CD14-positive monocyte (primary cell): ENCODE measurements at regions not wholly inside any gene's neighbourhood (a gene's known extent, or its start where the extent isn't known, plus 50 kb on each side); places are given as distances from the start of the nearest gene placed in this dataset.

Experiments
- DNase-seq, 3 donors: peaks; one replicate each; pipeline ENCODE4 v3.0.0-alpha.2; 2011 to 2022
- H2AFZ ChIP-seq: 2 replicates; pipeline ENCODE4 v1.6.0; 2012; ENCODE audit warnings: mild to moderate bottlenecking, low read depth, low read length, inconsistent platforms; ENCODE audit not compliant: insufficient read depth, poor library complexity, severe bottlenecking
- H3K27ac ChIP-seq, 2 donors: 1 replicate in 1 of 2; 2 replicates in 1 of 2; pipeline ENCODE4 v1.5.1; 2012 to 2013; ENCODE audit warnings: low read length in 2 of 2, control low read depth in 1 of 2, inconsistent platforms in 1 of 2, low read depth in 1 of 2, mild to moderate bottlenecking in 1 of 2
- H3K27me3 ChIP-seq, 2 donors: one replicate each; pipeline versions ENCODE4 v1.6.0 to v1.6.1; 2011 to 2013; ENCODE audit warnings: low read length in 2 of 2; ENCODE audit not compliant: control insufficient read depth in 2 of 2, insufficient read depth in 2 of 2
- H3K36me3 ChIP-seq, 2 donors: replicated peaks in 1 of 2; 1 replicate in 1 of 2; 2 replicates in 1 of 2; pipeline versions ENCODE4 v1.5.1 to v1.6.1; 2012 to 2013; ENCODE audit warnings: low read length in 2 of 2, control low read depth in 1 of 2, inconsistent platforms in 1 of 2, mild to moderate bottlenecking in 1 of 2; ENCODE audit not compliant: insufficient read depth in 2 of 2, control insufficient read depth in 1 of 2
- H3K4me1 ChIP-seq, 2 donors: 1 replicate in 1 of 2; 2 replicates in 1 of 2; pipeline versions ENCODE4 v1.5.1 to v1.6.1; 2012 to 2013; ENCODE audit warnings: low read length in 2 of 2, control low read depth in 1 of 2, inconsistent platforms in 1 of 2, mild to moderate bottlenecking in 1 of 2, moderate library complexity in 1 of 2; ENCODE audit not compliant: insufficient read depth in 2 of 2, control insufficient read depth in 1 of 2
- H3K4me2 ChIP-seq: replicated peaks from 2 replicates; pipeline ENCODE3; 2012; ENCODE audit warnings: low read length, moderate library complexity, mild to moderate bottlenecking; ENCODE audit not compliant: poor library complexity, severe bottlenecking; ENCODE audit errors: extremely low read depth
- H3K4me3 ChIP-seq, 3 experiments: fragments of 200-600 bp in 1 of 3; sonication (generic) in 1 of 3; replicated peaks in 1 of 3; 1 replicate in 2 of 3; 2 replicates in 1 of 3; pipeline ENCODE4 v1.5.1; 2011 to 2013; ENCODE audit warnings: low read length in 3 of 3, mild to moderate bottlenecking in 3 of 3, control low read depth in 2 of 3, low read depth in 2 of 3, inconsistent platforms in 1 of 3, moderate library complexity in 1 of 3
- H3K79me2 ChIP-seq: 2 replicates; pipeline ENCODE4 v1.6.0; 2012; ENCODE audit warnings: mild to moderate bottlenecking, control low read depth, inconsistent platforms, low read length, moderate library complexity; ENCODE audit not compliant: insufficient read depth
- H3K9ac ChIP-seq: 2 replicates; pipeline ENCODE4 v1.6.0; 2017; ENCODE audit warnings: low read length, mild to moderate bottlenecking; ENCODE audit not compliant: insufficient read depth, poor library complexity, severe bottlenecking
- H3K9me3 ChIP-seq, 2 donors: replicated peaks in 1 of 2; 1 replicate in 1 of 2; 2 replicates in 1 of 2; pipeline versions ENCODE4 v1.5.1 to v1.6.1; 2012 to 2013; ENCODE audit warnings: low read length in 2 of 2, control low read depth in 1 of 2; ENCODE audit not compliant: control insufficient read depth in 1 of 2, insufficient read depth in 1 of 2
- H4K20me1 ChIP-seq: 2 replicates; pipeline ENCODE4 v1.6.0; 2012; ENCODE audit warnings: mild to moderate bottlenecking, low read length, control low read depth, moderate library complexity; ENCODE audit not compliant: insufficient read depth
- H3K27ac Mint-ChIP-seq, 7 donors: one replicate each; pipeline ENCODE4 v1.8.0; 2020; ENCODE audit warnings: mild to moderate bottlenecking in 7 of 7, mixed read lengths in 7 of 7, moderate library complexity in 6 of 7, inconsistent platforms in 2 of 7
- H3K27me3 Mint-ChIP-seq, 3 donors: one replicate each; pipeline ENCODE4 v1.8.0; 2021 to 2022; ENCODE audit warnings: low read depth in 3 of 3, mild to moderate bottlenecking in 3 of 3, mixed read lengths in 3 of 3, moderate library complexity in 3 of 3, inconsistent platforms in 1 of 3
- H3K36me3 Mint-ChIP-seq, 2 donors: one replicate each; pipeline ENCODE4 v1.8.0; 2020; ENCODE audit warnings: mixed read lengths in 2 of 2, inconsistent platforms in 1 of 2, mild to moderate bottlenecking in 1 of 2
- H3K4me1 Mint-ChIP-seq: one replicate; pipeline ENCODE4 v1.8.0; 2020; ENCODE audit warnings: mild to moderate bottlenecking, mixed read lengths
- H3K4me3 Mint-ChIP-seq, 2 donors: one replicate each; pipeline ENCODE4 v1.8.0; 2020; ENCODE audit warnings: mild to moderate bottlenecking in 2 of 2, mixed read lengths in 2 of 2, moderate library complexity in 1 of 2
- H3K9me3 Mint-ChIP-seq, 7 donors: one replicate each; pipeline ENCODE4 v1.8.0; 2020 to 2022; ENCODE audit warnings: mixed read lengths in 7 of 7, mild to moderate bottlenecking in 6 of 7, moderate library complexity in 6 of 7, inconsistent platforms in 2 of 7
- CTCF ChIP-seq: fragments of 200-600 bp; IDR thresholded peaks from one replicate; pipeline ENCODE4 v1.8.0; 2022; ENCODE audit warnings: antibody characterized with exemption, mild to moderate bottlenecking
- WGBS: methylation state at CpG from one replicate; pipeline ENCODE4 v1.1.5; 2013; ENCODE audit warnings: missing lambda C conversion rate; ENCODE audit not compliant: insufficient coverage; 5-methylcytosine and 5-hydroxymethylcytosine counted together
- intact Hi-C, 2 donors: fragments of 100-400 bp; cut with micrococcal nuclease; formaldehyde crosslinking; loops; one replicate each; pipeline versions ENCODE4 v1.15.0 to v1.15.1; 2023

GRCh38 chr10:8738987-8739386 is 684.5 kb downstream of the GATA3 start:
- H3K79me2 ChIP-seq = no peaks in the 10 kb centered on the region
- Mint-ChIP-seq H3K27me3 (peaks cover 0 to 4% (median 0%) of the 10 kb centered on the region in 3 donors), H3K36me3 (no peaks in the 10 kb centered on the region), H3K4me3 (no peak overlapping the region), H3K27ac (no peak overlapping the region), H3K9me3 (peaks cover 2 to 12% (median 4%) of the 10 kb centered on the region in 7 donors), H3K4me1 (peaks cover 6% of the 10 kb centered on the region)
- no peak overlapping the region for H3K4me2 ChIP-seq
- no peaks in the 10 kb centered on the region for H3K27me3 ChIP-seq
- H3K4me1 ChIP-seq = no peaks in the 10 kb centered on the region
- H2AFZ ChIP-seq = no peak overlapping the region
- H3K36me3 ChIP-seq = no peaks in the 10 kb centered on the region
- 77% methylated on average over 3 of the region's 3 CpGs for WGBS
- intact Hi-C loops = no loop called here
- peaks cover 0 to 8% of the 10 kb centered on the region in 2 donors for H3K9me3 ChIP-seq
- TF ChIP-seq CTCF = no peak
- no peaks in the 10 kb centered on the region for H4K20me1 ChIP-seq
- no peak for DNase-seq
- H3K27ac ChIP-seq = no peak overlapping the region
- no peak overlapping the region for H3K4me3 ChIP-seq
- H3K9ac ChIP-seq = no peak overlapping the region

- Histone ChIP-seq H2AFZ (no peak overlapping the region), H3K27me3 (no peaks in the 10 kb centered on the region), H3K27ac (no peak overlapping the region), H3K9me3 (peaks cover 0 to 5% of the 10 kb centered on the region in 2 donors), H3K4me2 (no peak overlapping the region), H3K36me3 (no peaks in the 10 kb centered on the region), H3K4me1 (no peaks in the 10 kb centered on the region), H3K79me2 (no peaks in the 10 kb centered on the region), H4K20me1 (no peaks in the 10 kb centered on the region), H3K9ac (no peak overlapping the region), H3K4me3 (no peak overlapping the region)
- WGBS = 97% methylated on average over 4 of the region's 7 CpGs
- H3K4me1 Mint-ChIP-seq = no peaks in the 10 kb centered on the region
- intact Hi-C loops = no loop called here
- peaks cover 0 to 2% (median 1%) of the 10 kb centered on the region in 3 donors for H3K27me3 Mint-ChIP-seq
- no peak for TF ChIP-seq CTCF
- no peak overlapping the region for H3K27ac Mint-ChIP-seq
- DNase-seq = no peak
- peaks cover 0 to 4% (median 2%) of the 10 kb centered on the region in 7 donors for H3K9me3 Mint-ChIP-seq
- H3K4me3 Mint-ChIP-seq = no peak overlapping the region
- no peaks in the 10 kb centered on the region for H3K36me3 Mint-ChIP-seq
Observed at GRCh38 chr10:8752146-8752843, 697.8 kb downstream of the GATA3 start.
